ENCODE measurements at regions not wholly inside any gene's neighbourhood (a gene's known extent, or its start where the extent isn't known, plus 50 kb on each side); places are given as distances from the start of the nearest gene placed in this dataset.

- TF ChIP-seq POLR2A (IDR thresholded peaks at IDR 0.05): no peak
- TF ChIP-seq, protein P1, sequence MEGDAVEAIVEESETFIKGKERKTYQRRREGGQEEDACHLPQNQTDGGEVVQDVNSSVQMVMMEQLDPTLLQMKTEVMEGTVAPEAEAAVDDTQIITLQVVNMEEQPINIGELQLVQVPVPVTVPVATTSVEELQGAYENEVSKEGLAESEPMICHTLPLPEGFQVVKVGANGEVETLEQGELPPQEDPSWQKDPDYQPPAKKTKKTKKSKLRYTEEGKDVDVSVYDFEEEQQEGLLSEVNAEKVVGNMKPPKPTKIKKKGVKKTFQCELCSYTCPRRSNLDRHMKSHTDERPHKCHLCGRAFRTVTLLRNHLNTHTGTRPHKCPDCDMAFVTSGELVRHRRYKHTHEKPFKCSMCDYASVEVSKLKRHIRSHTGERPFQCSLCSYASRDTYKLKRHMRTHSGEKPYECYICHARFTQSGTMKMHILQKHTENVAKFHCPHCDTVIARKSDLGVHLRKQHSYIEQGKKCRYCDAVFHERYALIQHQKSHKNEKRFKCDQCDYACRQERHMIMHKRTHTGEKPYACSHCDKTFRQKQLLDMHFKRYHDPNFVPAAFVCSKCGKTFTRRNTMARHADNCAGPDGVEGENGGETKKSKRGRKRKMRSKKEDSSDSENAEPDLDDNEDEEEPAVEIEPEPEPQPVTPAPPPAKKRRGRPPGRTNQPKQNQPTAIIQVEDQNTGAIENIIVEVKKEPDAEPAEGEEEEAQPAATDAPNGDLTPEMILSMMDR (IDR thresholded peaks at IDR 0.05): no peak
- TF ChIP-seq POLR2AphosphoS5 (IDR thresholded peaks at IDR 0.05): no peak
Measured at GRCh38 chr3:40764747-40765146, 240.0 kb downstream of the ZNF621 start.

Measured in breast epithelium (tissue), 3 donors.